ENCODE measurements at regions not wholly inside any gene's neighbourhood (a gene's known extent, or its start where the extent isn't known, plus 50 kb on each side); places are given as distances from the start of the nearest gene placed in this dataset.

GRCh38 chr2:121074293-121074932 lies 210.6 kb downstream of the TFCP2L1 start:
- peak overlapping the region; percentile 30 for H3K4me2 ChIP-seq (ENCODE audit: low read depth, low read length, poor library complexity, severe bottlenecking)
- H3K27me3 ChIP-seq (ENCODE audit: insufficient read depth, low read length, poor library complexity, severe bottlenecking) = no peaks in the 10 kb centered on the region

DNA sequence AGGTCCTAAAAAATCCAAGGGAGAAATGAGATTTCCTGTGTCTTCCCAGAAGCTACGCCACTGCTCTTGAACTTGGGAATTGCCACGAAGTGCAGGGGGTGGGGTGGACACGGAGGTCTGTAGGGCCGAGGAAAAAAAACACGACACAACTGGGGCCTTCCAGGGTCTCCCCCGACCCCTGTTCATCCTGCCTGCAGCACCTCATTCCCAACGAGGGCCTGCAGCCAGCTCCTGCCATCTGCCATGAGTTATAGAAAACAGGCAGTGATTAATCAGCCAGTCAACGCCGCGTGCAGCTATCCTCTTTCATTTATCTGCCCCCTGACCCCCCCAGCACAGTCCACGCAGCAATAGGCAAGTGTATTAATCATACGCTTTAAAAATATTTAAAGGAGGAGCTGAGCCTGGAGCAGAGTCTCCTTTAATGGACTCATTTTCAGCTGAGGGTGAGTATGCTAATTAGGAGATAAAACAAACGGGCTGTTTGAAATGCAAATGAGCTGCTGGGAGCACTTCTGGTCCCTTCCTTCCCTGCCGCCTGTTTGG lies 209.9 kb downstream of the TFCP2L1 start:
- no peaks in the 10 kb centered on the region for H3K9me2 ChIP-seq (replicated peaks; ENCODE audit: low read depth, low read length)
- no peaks in the 10 kb centered on the region for H4K20me1 ChIP-seq (ENCODE audit: insufficient read depth, low read length, poor library complexity, severe bottlenecking)
- no peaks in the 10 kb centered on the region for H3K4me1 ChIP-seq (ENCODE audit: insufficient read depth, low read length, poor library complexity, severe bottlenecking)
- peak overlapping the region; percentile 75 for H2AFZ ChIP-seq (ENCODE audit: low read length)
- peak overlapping the region; percentile 53 for H3K9ac ChIP-seq (ENCODE audit: low read depth, low read length, poor library complexity, severe bottlenecking)
- H3K79me2 ChIP-seq (ENCODE audit: insufficient read depth, low read length) = no peaks in the 10 kb centered on the region
- no peaks in the 10 kb centered on the region for H3K36me3 ChIP-seq (ENCODE audit: insufficient read depth, low read length)
- H3K9me3 ChIP-seq (ENCODE audit: insufficient read depth, low read depth, low read length) = no peaks in the 10 kb centered on the region
- TF ChIP-seq EZH2phosphoT487 (IDR thresholded peaks at IDR 0.05; ENCODE audit: borderline replicate concordance) = no peak
- TF ChIP-seq CTCF (conservative IDR thresholded peaks at IDR 0.05; ENCODE audit: low read length) = no peak
- no peaks in the 10 kb centered on the region for H3F3A ChIP-seq (ENCODE audit: low read depth)
- peak overlapping the region; percentile 31 for H3K4me3 ChIP-seq (ENCODE audit: low read length, poor library complexity, severe bottlenecking)
- H3K4me2 ChIP-seq (ENCODE audit: low read depth, low read length, poor library complexity, severe bottlenecking) = peak overlapping the region; percentile 30
- no peaks in the 10 kb centered on the region for H3K27me3 ChIP-seq (ENCODE audit: insufficient read depth, low read length, poor library complexity, severe bottlenecking)

More at GRCh38 chr2:121074293-121074932, 210.6 kb downstream of the TFCP2L1 start:
- TF ChIP-seq CTCF (conservative IDR thresholded peaks at IDR 0.05; ENCODE audit: low read length) (no peak), EZH2phosphoT487 (IDR thresholded peaks at IDR 0.05; ENCODE audit: borderline replicate concordance) (no peak)
- Histone ChIP-seq H3K9me3 (ENCODE audit: insufficient read depth, low read depth, low read length) (no peaks in the 10 kb centered on the region), H3K9ac (ENCODE audit: low read depth, low read length, poor library complexity, severe bottlenecking) (no peak overlapping the region), H3K79me2 (ENCODE audit: insufficient read depth, low read length) (no peaks in the 10 kb centered on the region), H3K4me1 (ENCODE audit: insufficient read depth, low read length, poor library complexity, severe bottlenecking) (no peaks in the 10 kb centered on the region), H4K20me1 (ENCODE audit: insufficient read depth, low read length, poor library complexity, severe bottlenecking) (no peaks in the 10 kb centered on the region), H3K4me3 (ENCODE audit: low read length, poor library complexity, severe bottlenecking) (no peak overlapping the region), H3K9me2 (replicated peaks; ENCODE audit: low read depth, low read length) (no peaks in the 10 kb centered on the region), H2AFZ (ENCODE audit: low read length) (no peak overlapping the region), H3F3A (ENCODE audit: low read depth) (no peaks in the 10 kb centered on the region), H3K36me3 (ENCODE audit: insufficient read depth, low read length) (no peaks in the 10 kb centered on the region)

- Histone ChIP-seq H3K27me3 (ENCODE audit: insufficient read depth, low read length, poor library complexity, severe bottlenecking) (no peaks in the 10 kb centered on the region), H3K4me3 (ENCODE audit: low read length, poor library complexity, severe bottlenecking) (peak overlapping the region; percentile 31), H2AFZ (ENCODE audit: low read length) (peak overlapping the region; percentile 75), H3K4me2 (ENCODE audit: low read depth, low read length, poor library complexity, severe bottlenecking) (peak overlapping the region; percentile 30), H4K20me1 (ENCODE audit: insufficient read depth, low read length, poor library complexity, severe bottlenecking) (no peaks in the 10 kb centered on the region), H3K36me3 (ENCODE audit: insufficient read depth, low read length) (no peaks in the 10 kb centered on the region), H3K9me2 (replicated peaks; ENCODE audit: low read depth, low read length) (no peaks in the 10 kb centered on the region), H3K79me2 (ENCODE audit: insufficient read depth, low read length) (no peaks in the 10 kb centered on the region), H3K9me3 (ENCODE audit: insufficient read depth, low read depth, low read length) (no peaks in the 10 kb centered on the region), H3K4me1 (ENCODE audit: insufficient read depth, low read length, poor library complexity, severe bottlenecking) (no peaks in the 10 kb centered on the region), H3F3A (ENCODE audit: low read depth) (no peaks in the 10 kb centered on the region), H3K9ac (ENCODE audit: low read depth, low read length, poor library complexity, severe bottlenecking) (peak overlapping the region; percentile 53)
- TF ChIP-seq EZH2phosphoT487 (IDR thresholded peaks at IDR 0.05; ENCODE audit: borderline replicate concordance) (no peak), CTCF (conservative IDR thresholded peaks at IDR 0.05; ENCODE audit: low read length) (no peak)
Measured at GRCh38 chr2:121075641-121076497, 209.1 kb downstream of the TFCP2L1 start.
